C4-2B (cell line): ENCODE measurements at regions not wholly inside any gene's neighbourhood (a gene's known extent, or its start where the extent isn't known, plus 50 kb on each side); places are given as distances from the start of the nearest gene placed in this dataset.

ENCODE experiments used
- H3K27ac ChIP-seq: fragments of 450-650 bp; 2 replicates; pipeline ENCODE4 v1.5.1; 2017
- CTCF ChIP-seq: fragments of 450-650 bp; conservative IDR thresholded peaks from 2 replicates; pipeline ENCODE4 v1.5.1; 2017; ENCODE audit warnings: mild to moderate bottlenecking
- ZFX ChIP-seq: fragments of 450-650 bp; IDR thresholded peaks from 2 replicates; pipeline ENCODE4 v1.6.1; 2017

- TF ChIP-seq CTCF (no peak), ZFX (no peak)
- H3K27ac ChIP-seq = no peak overlapping the region
Measured at GRCh38 chrX:68998716-68999115, 166.5 kb downstream of the PJA1 start.

GRCh38 chrX:68997911-68998310 is 167.3 kb downstream of the PJA1 start:
- TF ChIP-seq CTCF (no peak), ZFX (no peak)
- H3K27ac ChIP-seq = no peak overlapping the region

- TF ChIP-seq CTCF (no peak), ZFX (no peak)
- no peak overlapping the region for H3K27ac ChIP-seq
Measured at GRCh38 chrX:68997511-68997910, 167.7 kb downstream of the PJA1 start.

GRCh38 chrX:68995780-68996551 is 167.1 kb downstream of the EFNB1 start:
- H3K27ac ChIP-seq = no peak overlapping the region
- TF ChIP-seq CTCF (no peak), ZFX (no peak)

- H3K27ac ChIP-seq = no peak overlapping the region
- no peak for TF ChIP-seq CTCF
- TF ChIP-seq ZFX = no peak
Measured at GRCh38 chrX:68995386-68995779, 166.6 kb downstream of the EFNB1 start.

GRCh38 chrX:68994891-68995255 is 166.1 kb downstream of the EFNB1 start:
- no peak for TF ChIP-seq ZFX
- TF ChIP-seq CTCF = no peak
- H3K27ac ChIP-seq = no peak overlapping the region

GRCh38 chrX:68994135-68994890 is 165.5 kb downstream of the EFNB1 start:
- TF ChIP-seq ZFX = no peak
- TF ChIP-seq CTCF = no peak
- no peak overlapping the region for H3K27ac ChIP-seq
